H9 (cell line): ENCODE measurements at regions not wholly inside any gene's neighbourhood (a gene's known extent, or its start where the extent isn't known, plus 50 kb on each side); places are given as distances from the start of the nearest gene placed in this dataset.

Experiments used
- DNase-seq: peaks from one replicate; pipeline ENCODE4 v3.0.0-alpha.2; 2017
- H2AFZ ChIP-seq: one replicate; pipeline ENCODE4 v1.6.1; 2013; ENCODE audit warnings: mild to moderate bottlenecking, low read length, control low read depth, moderate library complexity
- H2AK5ac ChIP-seq: 2 replicates; pipeline ENCODE4 v1.6.1; 2013; ENCODE audit warnings: low read length, control low read depth, mixed read lengths; ENCODE audit not compliant: insufficient read length
- H2BK120ac ChIP-seq: one replicate; pipeline ENCODE4 v1.6.1; 2013; ENCODE audit warnings: low read depth, mild to moderate bottlenecking, low read length, control low read depth, inconsistent platforms; ENCODE audit not compliant: poor library complexity, severe bottlenecking
- H2BK12ac ChIP-seq: 2 replicates; pipeline ENCODE4 v1.6.1; 2013; ENCODE audit warnings: low read length, control low read depth, mixed read lengths, low read depth; ENCODE audit not compliant: insufficient read length
- H2BK15ac ChIP-seq: 2 replicates; pipeline ENCODE4 v1.6.1; 2013; ENCODE audit warnings: low read depth, low read length, control low read depth
- H2BK20ac ChIP-seq: one replicate; pipeline ENCODE4 v1.6.1; 2013; ENCODE audit warnings: low read depth, mild to moderate bottlenecking, low read length, control low read depth, inconsistent platforms; ENCODE audit not compliant: poor library complexity, severe bottlenecking
- H2BK5ac ChIP-seq: 2 replicates; pipeline ENCODE4 v1.6.1; 2013; ENCODE audit warnings: low read length, control low read depth, mixed read lengths; ENCODE audit not compliant: insufficient read length
- H3K14ac ChIP-seq: 2 replicates; pipeline ENCODE4 v1.6.1; 2013; ENCODE audit warnings: low read length, control low read depth; ENCODE audit not compliant: insufficient read depth
- H3K18ac ChIP-seq: 2 replicates; pipeline ENCODE4 v1.6.1; 2013; ENCODE audit warnings: low read depth, mild to moderate bottlenecking, mixed read lengths, low read length, control low read depth; ENCODE audit not compliant: insufficient read length
- H3K23ac ChIP-seq: 2 replicates; pipeline ENCODE4 v1.6.1; 2013; ENCODE audit warnings: low read length, control low read depth, mixed read lengths, low read depth; ENCODE audit not compliant: insufficient read length
- H3K23me2 ChIP-seq: 2 replicates; pipeline ENCODE4 v1.6.1; 2013; ENCODE audit warnings: low read depth, mild to moderate bottlenecking, mixed read lengths, low read length, control low read depth; ENCODE audit not compliant: insufficient read length, poor library complexity, severe bottlenecking
- H3K27ac ChIP-seq: 2 replicates; pipeline ENCODE4 v1.5.1; 2013; ENCODE audit warnings: low read length, control low read depth, mixed read lengths, low read depth; ENCODE audit not compliant: insufficient read length
- H3K27me3 ChIP-seq: 2 replicates; pipeline ENCODE4 v1.6.1; 2013; ENCODE audit warnings: low read length, control low read depth, inconsistent platforms; ENCODE audit not compliant: insufficient read depth
- H3K4ac ChIP-seq: 2 replicates; pipeline ENCODE4 v1.6.1; 2013; ENCODE audit warnings: low read depth, mild to moderate bottlenecking, control low read depth, inconsistent platforms, low read length, moderate library complexity
- H3K4me1 ChIP-seq: 2 replicates; pipeline ENCODE4 v1.6.1; 2013; ENCODE audit warnings: low read length, control low read depth, inconsistent platforms; ENCODE audit not compliant: insufficient read depth
- H3K4me2 ChIP-seq: 2 replicates; pipeline ENCODE4 v1.6.1; 2013; ENCODE audit warnings: low read length, control low read depth, mixed read lengths; ENCODE audit not compliant: insufficient read length, insufficient read depth
- H3K56ac ChIP-seq: 2 replicates; pipeline ENCODE4 v1.6.1; 2013; ENCODE audit warnings: low read depth, mild to moderate bottlenecking, mixed read lengths, low read length, control low read depth; ENCODE audit not compliant: insufficient read length
- H3K79me1 ChIP-seq: 2 replicates; pipeline ENCODE4 v1.6.1; 2013; ENCODE audit warnings: low read depth, mild to moderate bottlenecking, moderate library complexity, low read length, control low read depth, inconsistent platforms; ENCODE audit not compliant: insufficient read depth, poor library complexity, severe bottlenecking
- H3K79me2 ChIP-seq: 2 replicates; pipeline ENCODE4 v1.6.1; 2013; ENCODE audit warnings: low read length, control low read depth, inconsistent platforms; ENCODE audit not compliant: insufficient read depth
- H3K9ac ChIP-seq: 2 replicates; pipeline ENCODE4 v1.6.1; 2013; ENCODE audit warnings: low read length, control low read depth, mixed read lengths; ENCODE audit not compliant: insufficient read length; ENCODE audit errors: extremely low read depth
- H3K9me3 ChIP-seq: one replicate; pipeline ENCODE4 v1.6.1; 2013; ENCODE audit warnings: low read depth, low read length, inconsistent platforms; ENCODE audit not compliant: control insufficient read depth
- H3T11ph ChIP-seq: one replicate; pipeline ENCODE4 v1.6.1; 2013; ENCODE audit warnings: mild to moderate bottlenecking, low read length, control low read depth, inconsistent platforms
- H4K20me1 ChIP-seq: one replicate; pipeline ENCODE4 v1.6.1; 2013; ENCODE audit not compliant: control insufficient read depth, insufficient read length, insufficient read depth
- H4K5ac ChIP-seq: 2 replicates; pipeline ENCODE4 v1.6.1; 2013; ENCODE audit warnings: low read depth, mild to moderate bottlenecking, mixed read lengths, low read length, control low read depth; ENCODE audit not compliant: insufficient read length
- H4K8ac ChIP-seq: replicated peaks from 2 replicates; pipeline ENCODE4 v1.6.1; 2013; ENCODE audit warnings: low read length, control low read depth, mixed read lengths, low read depth; ENCODE audit not compliant: insufficient read length
- H4K91ac ChIP-seq: 2 replicates; pipeline ENCODE4 v1.6.1; 2013; ENCODE audit warnings: low read depth, mild to moderate bottlenecking, moderate library complexity, mixed read lengths, low read length, control low read depth; ENCODE audit not compliant: insufficient read length
- H3K27ac Mint-ChIP-seq, 3 experiments: 2 replicates in 2 of 3; 3 replicates in 1 of 3; pipeline ENCODE4 v1.8.0; 2020 to 2021; ENCODE audit warnings: mixed read lengths in 3 of 3, mild to moderate bottlenecking in 1 of 3, moderate library complexity in 1 of 3
- H3K27me3 Mint-ChIP-seq: 2 replicates; pipeline ENCODE4 v1.8.0; 2021; ENCODE audit warnings: low read depth, mild to moderate bottlenecking, moderate library complexity, mixed read lengths
- H3K36me3 Mint-ChIP-seq, 3 experiments: 2 replicates in 2 of 3; 3 replicates in 1 of 3; pipeline ENCODE4 v1.8.0; 2020 to 2021; ENCODE audit warnings: low read depth in 3 of 3, mixed read lengths in 3 of 3; ENCODE audit not compliant: insufficient read depth in 1 of 3
- H3K4me1 Mint-ChIP-seq, 2 experiments: 2 replicates each; pipeline ENCODE4 v1.8.0; 2020; ENCODE audit warnings: mixed read lengths in 2 of 2
- H3K4me3 Mint-ChIP-seq, 2 experiments: 2 replicates in 1 of 2; 3 replicates in 1 of 2; pipeline ENCODE4 v1.8.0; 2020 to 2021; ENCODE audit warnings: mild to moderate bottlenecking in 2 of 2, mixed read lengths in 2 of 2, moderate library complexity in 1 of 2
- H3K9me3 Mint-ChIP-seq, 2 experiments: 2 replicates in 1 of 2; 3 replicates in 1 of 2; pipeline ENCODE4 v1.8.0; 2020; ENCODE audit warnings: mild to moderate bottlenecking in 2 of 2, mixed read lengths in 2 of 2, moderate library complexity in 1 of 2
- CTCF ChIP-seq: fragments of 200-600 bp; sonication (generic); conservative IDR thresholded peaks from 3 replicates; pipeline ENCODE4 v1.8.0; 2021; ENCODE audit warnings: antibody characterized with exemption, mild to moderate bottlenecking
- WGBS: extraction: QIAGEN DNeasy Blood & Tissue Kit; methylation state at CpG from one replicate; pipeline ENCODE4 v1.1.7; 2013; ENCODE audit warnings: missing lambda C conversion rate, low lambda C conversion rate, mixed read lengths; ENCODE audit not compliant: insufficient read length; ENCODE audit errors: extremely low coverage; 5-methylcytosine and 5-hydroxymethylcytosine counted together

GRCh38 chr9:130766021-130766926 lies 68.8 kb upstream of the ABL1 start:
- Histone ChIP-seq H2BK12ac (no peak overlapping the region), H3K56ac (no peak overlapping the region), H3K27me3 (no peaks in the 10 kb centered on the region), H2AFZ (no peak overlapping the region), H4K20me1 (no peaks in the 10 kb centered on the region), H3K14ac (no peak overlapping the region), H3T11ph (no peak overlapping the region), H3K23me2 (no peaks in the 10 kb centered on the region), H2AK5ac (no peak overlapping the region), H3K4me2 (no peak overlapping the region), H4K5ac (no peak overlapping the region), H2BK120ac (no peak overlapping the region), H3K23ac (no peak overlapping the region), H4K8ac (no peak overlapping the region), H3K27ac (no peak overlapping the region), H3K9me3 (no peaks in the 10 kb centered on the region), H3K18ac (no peak overlapping the region), H2BK5ac (no peak overlapping the region), H3K79me1 (no peaks in the 10 kb centered on the region), H3K4ac (no peak overlapping the region), H3K9ac (no peak overlapping the region), H2BK15ac (no peak overlapping the region), H4K91ac (no peak overlapping the region), H2BK20ac (no peak overlapping the region), H3K79me2 (peaks cover 1% of the 10 kb centered on the region; the same call in 1 of the 2 replicates), H3K4me1 (no peaks in the 10 kb centered on the region; the same call in 1 of the 2 replicates)
- DNase-seq: no peak
- Mint-ChIP-seq H3K9me3 (no peaks in the 10 kb centered on the region), H3K4me1 (peaks cover 48 to 52% of the 10 kb centered on the region in 2 experiments), H3K27ac (peak overlapping the region; percentile 75 to 90 (median 78); a peak in 6 of 7 replicates), H3K36me3 (no peaks in the 10 kb centered on the region; a peak in 1 of 7 replicates), H3K27me3 (no peaks in the 10 kb centered on the region), H3K4me3 (no peak overlapping the region)
- TF ChIP-seq CTCF: no peak
- WGBS: no CpG with 5 or more reads among the region's 19 CpGs
